GM10266 (cell line): ENCODE measurements at regions not wholly inside any gene's neighbourhood (a gene's known extent, or its start where the extent isn't known, plus 50 kb on each side); places are given as distances from the start of the nearest gene placed in this dataset.
"Not testable (repeated sequence)": the region's sequence is repeated elsewhere in the genome, so short reads cannot be mapped to it uniquely, and the experiment has no call there.

Source experiments
- DNase-seq: peaks from one replicate; pipeline ENCODE4 v3.0.0; 2012; ENCODE audit errors: extremely low spot score
- CTCF ChIP-seq: IDR thresholded peaks from 2 replicates; pipeline ENCODE4 v1.5.1; 2012; ENCODE audit warnings: mild to moderate bottlenecking, low read depth; ENCODE audit not compliant: control insufficient read depth, insufficient read depth; ENCODE audit errors: missing control alignments

- DNase-seq = no peak
- no peak for TF ChIP-seq CTCF
Observed at GRCh38 chrX:125210146-125210545, 109.5 kb upstream of the TEX13C start.

- no peak for DNase-seq
- TF ChIP-seq CTCF = no peak
Observed at GRCh38 chrX:125219852-125220251, 99.8 kb upstream of the TEX13C start.

GRCh38 chrX:125236955-125237354 lies 82.7 kb upstream of the TEX13C start:
- no peak for TF ChIP-seq CTCF
- no peak for DNase-seq

- no peak for DNase-seq
- TF ChIP-seq CTCF = no peak
Observed at GRCh38 chrX:125248931-125249330, 70.7 kb upstream of the TEX13C start.

- not testable (repeated sequence) for DNase-seq
Observed at GRCh38 chrX:125255759-125256158, 63.9 kb upstream of the TEX13C start.

- DNase-seq = no peak
- TF ChIP-seq CTCF = no peak
Observed at GRCh38 chrX:125262836-125263235, 56.8 kb upstream of the TEX13C start.

- TF ChIP-seq CTCF = no peak
- DNase-seq = no peak
Observed at GRCh38 chrX:125266153-125266660, 53.5 kb upstream of the TEX13C start.
